ENCODE measurements at regions not wholly inside any gene's neighbourhood (a gene's known extent, or its start where the extent isn't known, plus 50 kb on each side); places are given as distances from the start of the nearest gene placed in this dataset.

- Histone ChIP-seq H3K9ac (ENCODE audit: control insufficient read depth, insufficient read depth, low read length) (no peak overlapping the region), H3K27me3 (replicated peaks in 1 of 2; ENCODE audit: control insufficient read depth in 2 of 2, insufficient read depth in 2 of 2, low read length in 1 of 2) (no peaks in the 10 kb centered on the region; a peak in 1 of 4 replicates), H4K20me1 (ENCODE audit: control insufficient read depth, insufficient read depth) (no peaks in the 10 kb centered on the region), H3K4me3 (no peak overlapping the region), H3K9me3 (replicated peaks; ENCODE audit: control insufficient read depth, insufficient read depth, low read length) (no peaks in the 10 kb centered on the region), H3K4me2 (ENCODE audit: control insufficient read depth, insufficient read depth) (no peak overlapping the region), H3K79me2 (ENCODE audit: control insufficient read depth, insufficient read depth, low read length) (no peaks in the 10 kb centered on the region), H3K27ac (ENCODE audit: control insufficient read depth, insufficient read depth) (no peak overlapping the region), H3K4me1 (ENCODE audit: control insufficient read depth, insufficient read depth, low read length) (no peaks in the 10 kb centered on the region), H2AFZ (ENCODE audit: control insufficient read depth, low read depth, low read length) (no peak overlapping the region), H3K36me3 (ENCODE audit: control insufficient read depth in 2 of 2, insufficient read depth in 2 of 2, low read length in 1 of 2) (no peaks in the 10 kb centered on the region)
- TF ChIP-seq SP1 (IDR thresholded peaks at IDR 0.05; ENCODE audit: low read depth, low read length) (no peak), TCF7 (IDR thresholded peaks at IDR 0.05; ENCODE audit: borderline replicate concordance) (no peak), POLR2AphosphoS5 (IDR thresholded peaks at IDR 0.05; ENCODE audit: low read length) (no peak), EZH2 (IDR thresholded peaks at IDR 0.05; ENCODE audit: borderline replicate concordance, control insufficient read depth, low read depth, low read length) (no peak), STAT1 (conservative IDR thresholded peaks at IDR 0.05) (no peak), CHD1 (IDR thresholded peaks at IDR 0.05; ENCODE audit: low read depth, low read length) (no peak), CEBPB (IDR thresholded peaks at IDR 0.05; ENCODE audit: borderline replicate concordance in 1 of 2, low read depth in 2 of 2, low read length in 2 of 2) (no peak), IRF4 (IDR thresholded peaks at IDR 0.05; ENCODE audit: low read depth, low read length) (no peak), SMARCA5 (IDR thresholded peaks at IDR 0.05) (no peak), KLF5 (IDR thresholded peaks at IDR 0.05; ENCODE audit: partially characterized antibody) (no peak), ZNF622 (IDR thresholded peaks at IDR 0.05) (no peak), NFXL1 (IDR thresholded peaks at IDR 0.05; ENCODE audit: borderline replicate concordance) (no peak), ZNF217 (IDR thresholded peaks at IDR 0.05) (no peak), SREBF2 (IDR thresholded peaks at IDR 0.05; ENCODE audit: low read length) (no peak)
- TF ChIP-seq, protein P1, sequence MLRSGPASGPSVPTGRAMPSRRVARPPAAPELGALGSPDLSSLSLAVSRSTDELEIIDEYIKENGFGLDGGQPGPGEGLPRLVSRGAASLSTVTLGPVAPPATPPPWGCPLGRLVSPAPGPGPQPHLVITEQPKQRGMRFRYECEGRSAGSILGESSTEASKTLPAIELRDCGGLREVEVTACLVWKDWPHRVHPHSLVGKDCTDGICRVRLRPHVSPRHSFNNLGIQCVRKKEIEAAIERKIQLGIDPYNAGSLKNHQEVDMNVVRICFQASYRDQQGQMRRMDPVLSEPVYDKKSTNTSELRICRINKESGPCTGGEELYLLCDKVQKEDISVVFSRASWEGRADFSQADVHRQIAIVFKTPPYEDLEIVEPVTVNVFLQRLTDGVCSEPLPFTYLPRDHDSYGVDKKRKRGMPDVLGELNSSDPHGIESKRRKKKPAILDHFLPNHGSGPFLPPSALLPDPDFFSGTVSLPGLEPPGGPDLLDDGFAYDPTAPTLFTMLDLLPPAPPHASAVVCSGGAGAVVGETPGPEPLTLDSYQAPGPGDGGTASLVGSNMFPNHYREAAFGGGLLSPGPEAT (IDR thresholded peaks at IDR 0.05; ENCODE audit: low read depth): no peak
- WGBS (ENCODE audit: insufficient coverage, insufficient replicate concordance, low lambda C conversion rate, missing lambda C conversion rate): 43% methylated on average over 8 of the region's 8 CpGs
- RAD21 ChIA-PET (ENCODE audit: unreplicated experiment): no interaction called here
- CTCF ChIA-PET: no interaction called here
- no peak for ATAC-seq
- no peak for FAIRE-seq
- SMC1A ChIA-PET (ENCODE audit: uncharacterized antibody, unreplicated experiment): no interaction called here
- in situ Hi-C loops (cut with MboI) (no loop called here), intact Hi-C loops (cut with micrococcal nuclease; ENCODE audit: unreplicated experiment) (no loop called here)
- POLR2A ChIA-PET: no interaction called here
- no TSS peak for BruUV-seq (replicated peaks)
- no peak for DNase-seq (ENCODE audit: low read depth, low spot score)
Measured at GRCh38 chr2:239856620-239857285, 168.4 kb downstream of the NDUFA10 start.

Data from GM12878 (cell line).